ENCODE measurements at regions not wholly inside any gene's neighbourhood (a gene's known extent, or its start where the extent isn't known, plus 50 kb on each side); places are given as distances from the start of the nearest gene placed in this dataset.

DNA sequence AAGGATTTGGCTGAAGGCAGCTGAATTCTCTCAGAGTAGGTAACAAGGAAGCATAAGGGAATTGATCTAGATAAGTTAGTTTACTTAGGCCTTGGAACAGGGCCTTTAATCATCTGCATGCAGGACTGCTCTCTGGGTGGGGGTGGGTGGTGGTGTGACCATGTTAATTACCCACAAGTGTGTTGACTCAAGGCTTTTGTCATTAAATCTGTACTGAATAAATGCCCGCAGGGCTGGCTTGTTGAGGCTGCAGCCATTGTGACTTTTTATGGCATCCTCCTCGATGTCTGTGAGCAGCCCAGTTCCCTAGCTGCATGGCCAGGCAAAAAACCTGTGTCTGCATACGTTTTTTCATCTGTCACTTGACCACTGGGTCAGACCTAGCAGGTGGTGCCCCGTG lies 63.5 kb upstream of the ASCC3 start:
- TF ChIP-seq, protein P1, sequence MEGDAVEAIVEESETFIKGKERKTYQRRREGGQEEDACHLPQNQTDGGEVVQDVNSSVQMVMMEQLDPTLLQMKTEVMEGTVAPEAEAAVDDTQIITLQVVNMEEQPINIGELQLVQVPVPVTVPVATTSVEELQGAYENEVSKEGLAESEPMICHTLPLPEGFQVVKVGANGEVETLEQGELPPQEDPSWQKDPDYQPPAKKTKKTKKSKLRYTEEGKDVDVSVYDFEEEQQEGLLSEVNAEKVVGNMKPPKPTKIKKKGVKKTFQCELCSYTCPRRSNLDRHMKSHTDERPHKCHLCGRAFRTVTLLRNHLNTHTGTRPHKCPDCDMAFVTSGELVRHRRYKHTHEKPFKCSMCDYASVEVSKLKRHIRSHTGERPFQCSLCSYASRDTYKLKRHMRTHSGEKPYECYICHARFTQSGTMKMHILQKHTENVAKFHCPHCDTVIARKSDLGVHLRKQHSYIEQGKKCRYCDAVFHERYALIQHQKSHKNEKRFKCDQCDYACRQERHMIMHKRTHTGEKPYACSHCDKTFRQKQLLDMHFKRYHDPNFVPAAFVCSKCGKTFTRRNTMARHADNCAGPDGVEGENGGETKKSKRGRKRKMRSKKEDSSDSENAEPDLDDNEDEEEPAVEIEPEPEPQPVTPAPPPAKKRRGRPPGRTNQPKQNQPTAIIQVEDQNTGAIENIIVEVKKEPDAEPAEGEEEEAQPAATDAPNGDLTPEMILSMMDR (IDR thresholded peaks at IDR 0.05; ENCODE audit: low read depth, low read length, poor library complexity, severe bottlenecking), result no peak
- no peak for TF ChIP-seq EZH2phosphoT487 (IDR thresholded peaks at IDR 0.05; ENCODE audit: borderline replicate concordance, low read length)
